Psoas muscle (tissue), 7 donors: ENCODE measurements at regions not wholly inside any gene's neighbourhood (a gene's known extent, or its start where the extent isn't known, plus 50 kb on each side); places are given as distances from the start of the nearest gene placed in this dataset.

Experiments
- ATAC-seq, 4 donors: fragments of 200-7000 bp; cut with Tn5 transposase; one replicate each; pipeline ENCODE4 v1.9.1; 2020; ENCODE audit warnings: moderate library complexity in 3 of 4, mild to moderate bottlenecking in 2 of 4
- DNase-seq, 2 donors: peaks; one replicate each; pipeline ENCODE4 v3.0.0-alpha.2; 2020
- H3K27ac ChIP-seq: fragments of 200-600 bp; one replicate; pipeline ENCODE4 v1.8.0; 2022
- H3K27me3 ChIP-seq, 3 donors: fragments of 200-600 bp in 1 of 3; one replicate each; pipeline versions ENCODE4 v1.6.1 to v1.8.0; 2013 to 2022; ENCODE audit warnings: low read length in 2 of 3, mild to moderate bottlenecking in 2 of 3, moderate library complexity in 1 of 3; ENCODE audit not compliant: insufficient read depth in 3 of 3
- H3K36me3 ChIP-seq, 2 donors: fragments of 200-600 bp in 1 of 2; one replicate each; pipeline versions ENCODE4 v1.6.1 to v1.8.0; 2013 to 2022; ENCODE audit warnings: low read depth in 1 of 2, mild to moderate bottlenecking in 1 of 2, moderate library complexity in 1 of 2; ENCODE audit not compliant: insufficient read depth in 1 of 2
- H3K4me1 ChIP-seq: fragments of 200-600 bp; one replicate; pipeline ENCODE4 v1.8.0; 2022
- H3K4me3 ChIP-seq: fragments of 200-600 bp; one replicate; pipeline ENCODE4 v1.8.0; 2022; ENCODE audit warnings: mild to moderate bottlenecking
- H3K9me3 ChIP-seq: fragments of 200-600 bp; one replicate; pipeline ENCODE4 v1.8.0; 2022
- WGBS, 3 donors: extraction: QIAGEN DNeasy Blood & Tissue Kit; methylation state at CpG; one replicate each; pipeline versions ENCODE4 v1.1.6 to v1.1.7; 2013; 5-methylcytosine and 5-hydroxymethylcytosine counted together
- intact Hi-C, 2 donors: fragments of 100-400 bp; cut with DNase I; formaldehyde crosslinking; loops; one replicate each; pipeline versions ENCODE4 v1.11.0 to v1.14.2; 2022
- TF ChIP-seq, protein P1 (sequence below): fragments of 200-600 bp; IDR thresholded peaks from one replicate; pipeline ENCODE4 v1.8.0; 2022; ENCODE audit warnings: antibody characterized with exemption
- donor health status: healthy with polysubstance abuse.
- donor health status: DM: no; HTN: no; CAD: no; lungs with moderate emphysema.
- donor health status: Bipolar disorder and iron deficiency.
- donor health status: healthy.
- donor health status: DM: yes; HTN: yes; CAD: no.
- donor health status: DM: no; HTN: no; CAD: no.
- donor health status: DM: yes; HTN: yes; CAD: no.

DNA sequence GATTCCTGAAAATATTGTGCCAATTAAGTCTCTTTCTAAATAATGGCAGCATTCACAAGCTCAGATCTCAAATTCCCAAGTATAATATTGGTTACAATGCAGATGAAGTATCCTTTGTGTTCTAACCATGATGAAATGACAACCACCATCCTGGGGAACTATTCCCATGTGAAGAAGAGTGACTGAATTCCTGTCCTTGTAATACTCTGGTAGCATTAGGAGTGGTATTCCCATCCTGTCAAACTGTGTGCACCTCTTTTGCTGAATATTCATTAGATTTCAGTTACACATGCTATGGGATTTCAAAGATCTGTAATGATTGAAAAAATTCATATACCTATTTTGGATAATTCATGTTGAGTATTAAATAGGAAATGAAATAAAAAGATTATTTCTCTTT, 86.1 kb upstream of the SMIM30 start:
- Histone ChIP-seq H3K9me3 (no peaks in the 10 kb centered on the region), H3K27ac (no peak overlapping the region), H3K4me3 (no peak overlapping the region), H3K27me3 (no peaks in the 10 kb centered on the region), H3K36me3 (no peaks in the 10 kb centered on the region), H3K4me1 (peaks cover 4% of the 10 kb centered on the region)
- intact Hi-C loops = no loop called here
- no peak for ATAC-seq
- DNase-seq = no peak
- TF ChIP-seq, protein P1, sequence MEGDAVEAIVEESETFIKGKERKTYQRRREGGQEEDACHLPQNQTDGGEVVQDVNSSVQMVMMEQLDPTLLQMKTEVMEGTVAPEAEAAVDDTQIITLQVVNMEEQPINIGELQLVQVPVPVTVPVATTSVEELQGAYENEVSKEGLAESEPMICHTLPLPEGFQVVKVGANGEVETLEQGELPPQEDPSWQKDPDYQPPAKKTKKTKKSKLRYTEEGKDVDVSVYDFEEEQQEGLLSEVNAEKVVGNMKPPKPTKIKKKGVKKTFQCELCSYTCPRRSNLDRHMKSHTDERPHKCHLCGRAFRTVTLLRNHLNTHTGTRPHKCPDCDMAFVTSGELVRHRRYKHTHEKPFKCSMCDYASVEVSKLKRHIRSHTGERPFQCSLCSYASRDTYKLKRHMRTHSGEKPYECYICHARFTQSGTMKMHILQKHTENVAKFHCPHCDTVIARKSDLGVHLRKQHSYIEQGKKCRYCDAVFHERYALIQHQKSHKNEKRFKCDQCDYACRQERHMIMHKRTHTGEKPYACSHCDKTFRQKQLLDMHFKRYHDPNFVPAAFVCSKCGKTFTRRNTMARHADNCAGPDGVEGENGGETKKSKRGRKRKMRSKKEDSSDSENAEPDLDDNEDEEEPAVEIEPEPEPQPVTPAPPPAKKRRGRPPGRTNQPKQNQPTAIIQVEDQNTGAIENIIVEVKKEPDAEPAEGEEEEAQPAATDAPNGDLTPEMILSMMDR = no peak

DNA sequence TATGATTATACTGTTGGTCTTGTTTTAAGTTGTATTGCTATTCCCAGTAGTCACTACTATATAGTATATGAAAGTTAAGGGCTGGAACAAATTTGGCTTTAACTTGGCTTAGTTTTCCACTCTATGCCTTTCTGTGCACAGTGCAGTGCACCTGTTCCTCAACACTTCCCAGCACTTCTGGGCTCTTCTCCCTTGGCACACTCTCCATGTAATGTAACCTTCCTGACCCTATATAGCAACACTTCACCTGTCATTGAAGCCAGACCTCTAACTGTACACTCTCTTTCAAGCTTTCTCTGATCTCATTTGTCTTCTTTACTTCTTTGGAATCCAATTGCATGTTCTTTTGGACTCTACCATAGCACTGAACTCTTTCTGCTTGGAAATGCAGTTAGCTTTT, 83.9 kb upstream of the SMIM30 start:
- TF ChIP-seq, protein P1 = no peak
- intact Hi-C loops = no loop called here
- Histone ChIP-seq H3K9me3 (no peaks in the 10 kb centered on the region), H3K36me3 (no peaks in the 10 kb centered on the region), H3K4me3 (no peak overlapping the region), H3K4me1 (peaks cover 4% of the 10 kb centered on the region), H3K27ac (no peak overlapping the region), H3K27me3 (no peaks in the 10 kb centered on the region)
- DNase-seq (no peak), ATAC-seq (peak in 2 of 4 donors; percentile 75 to 88)

DNA sequence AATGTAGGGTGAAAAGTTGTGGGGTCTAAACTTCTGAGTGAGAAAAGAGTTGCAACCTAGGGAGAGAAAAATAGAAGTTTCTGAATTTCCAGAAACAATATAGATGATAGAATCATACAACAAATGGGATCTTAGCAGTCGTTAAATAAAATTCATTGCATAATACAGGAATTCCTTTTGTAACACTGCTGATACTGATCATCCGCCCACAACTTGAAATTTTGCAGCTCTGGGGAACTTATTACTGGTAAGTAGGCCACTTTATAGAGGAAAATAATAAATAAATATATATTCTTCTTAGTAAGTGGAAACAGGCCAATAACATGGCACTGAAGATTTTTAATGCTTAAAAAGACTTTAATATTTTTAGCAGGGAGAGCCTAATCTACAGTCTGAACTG, 81.9 kb upstream of the SMIM30 start:
- TF ChIP-seq, protein P1 = no peak
- intact Hi-C loops = no loop called here
- peaks cover 4% of the 10 kb centered on the region for H3K4me1 ChIP-seq
- H3K4me3 ChIP-seq = no peak overlapping the region
- H3K27me3 ChIP-seq = no peaks in the 10 kb centered on the region
- no peaks in the 10 kb centered on the region for H3K9me3 ChIP-seq
- no peaks in the 10 kb centered on the region for H3K36me3 ChIP-seq
- no peak for DNase-seq
- no peak overlapping the region for H3K27ac ChIP-seq
- WGBS, 3 donors = 75 to 86% (median 77%) methylated on average over 2 of the region's 2 CpGs
- ATAC-seq = no peak

DNA sequence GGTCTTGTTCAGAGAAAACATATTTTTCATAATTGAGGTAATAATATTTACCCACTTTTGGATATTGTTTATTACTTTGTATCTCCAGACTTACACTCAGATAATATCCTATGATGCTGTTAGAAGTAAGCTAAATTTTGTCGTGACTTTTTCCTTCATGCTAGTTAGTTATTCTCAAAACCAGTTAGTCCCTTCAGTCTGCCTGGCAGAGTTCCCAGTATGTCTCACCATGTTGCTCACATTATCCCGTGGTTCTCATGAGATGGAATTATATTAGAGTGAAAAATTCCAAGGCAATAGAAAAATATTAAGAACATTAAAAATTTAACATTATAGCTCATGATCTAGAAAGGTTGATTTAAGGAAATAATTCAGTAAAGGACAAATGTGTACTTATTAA, 81.5 kb upstream of the SMIM30 start:
- intact Hi-C loops = no loop called here
- no peaks in the 10 kb centered on the region for H3K27me3 ChIP-seq
- 13 to 20% (median 15%) methylated on average over 2 of the region's 2 CpGs for WGBS, 3 donors
- TF ChIP-seq, protein P1 = no peak
- H3K4me3 ChIP-seq = no peak overlapping the region
- peaks cover 4% of the 10 kb centered on the region for H3K4me1 ChIP-seq
- H3K27ac ChIP-seq = no peak overlapping the region
- ATAC-seq (no peak), DNase-seq (no peak)
- no peaks in the 10 kb centered on the region for H3K36me3 ChIP-seq
- no peaks in the 10 kb centered on the region for H3K9me3 ChIP-seq

DNA sequence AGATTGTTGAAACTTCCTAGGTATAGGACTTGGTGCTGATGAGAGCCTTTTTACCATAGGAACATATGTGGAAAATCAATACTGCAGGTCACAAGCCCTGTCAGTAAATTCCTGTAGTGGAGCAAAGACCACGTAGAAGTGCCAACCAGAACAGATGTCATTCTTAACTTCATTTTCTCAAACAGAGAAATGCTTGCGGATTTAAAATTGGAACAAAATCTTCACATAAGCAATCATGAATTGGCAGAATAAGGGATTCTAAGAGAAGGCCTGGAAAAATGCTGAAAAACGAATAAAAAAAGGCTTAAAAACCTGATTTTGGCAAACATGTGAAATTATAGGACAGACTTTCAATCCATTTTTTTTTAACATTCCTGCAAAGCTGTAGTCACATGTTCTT, 80.8 kb upstream of the SMIM30 start:
- Histone ChIP-seq H3K4me1 (peaks cover 4% of the 10 kb centered on the region), H3K27ac (no peak overlapping the region), H3K9me3 (no peaks in the 10 kb centered on the region), H3K4me3 (no peak overlapping the region), H3K27me3 (no peaks in the 10 kb centered on the region), H3K36me3 (no peaks in the 10 kb centered on the region)
- TF ChIP-seq, protein P1 = no peak
- DNase-seq (no peak), ATAC-seq (no peak)
- WGBS, 3 donors = 34 to 41% (median 39%) methylated on average over 3 of the region's 3 CpGs
- intact Hi-C loops = no loop called here
